H1 (cell line): ENCODE measurements at regions not wholly inside any gene's neighbourhood (a gene's known extent, or its start where the extent isn't known, plus 50 kb on each side); places are given as distances from the start of the nearest gene placed in this dataset.

Experiments used
- CTCF ChIA-PET: fragments of 300-600 bp; sonication (Branson Sonifier 250); formaldehyde crosslinking; loops from one replicate; lab custom pipeline; 2021; ENCODE audit not compliant: partially characterized antibody; lab: Charles Lee
- POLR2A ChIA-PET: fragments of 300-600 bp; sonication (Branson Sonifier 250); formaldehyde crosslinking; loops from one replicate; lab custom pipeline; 2021; ENCODE audit warnings: inconsistent platforms; ENCODE audit not compliant: partially characterized antibody; lab: Charles Lee
- DNase-seq, 2 experiments: peaks; one replicate each; pipeline versions ENCODE4 v3.0.0 to v3.0.0-alpha.2; 2010 to 2022; ENCODE audit warnings: low spot score in 2 of 2, low read depth in 1 of 2, mixed read lengths in 1 of 2
- FAIRE-seq: peaks from 2 replicates; lab custom pipeline; 2011; peaks lifted over from hg19 to GRCh38; lab: Jason Lieb, UNC
- H2AFZ ChIP-seq: 2 replicates; pipeline ENCODE4 v1.8.1; 2012; ENCODE audit warnings: low read length, inconsistent platforms
- H2AK5ac ChIP-seq: 2 replicates; pipeline ENCODE4 v1.6.1; 2013; ENCODE audit warnings: low read depth, low read length
- H2BK120ac ChIP-seq: replicated peaks from 2 replicates; pipeline ENCODE3; 2013; ENCODE audit warnings: low read depth, low read length, inconsistent platforms
- H2BK12ac ChIP-seq: 2 replicates; pipeline ENCODE4 v1.6.1; 2013; ENCODE audit warnings: low read depth, low read length
- H2BK15ac ChIP-seq: 2 replicates; pipeline ENCODE4 v1.6.1; 2013; ENCODE audit warnings: low read length
- H2BK20ac ChIP-seq: 2 replicates; pipeline ENCODE4 v1.6.1; 2013; ENCODE audit warnings: low read length
- H2BK5ac ChIP-seq: 2 replicates; pipeline ENCODE4 v1.6.1; 2013; ENCODE audit warnings: low read depth, low read length
- H3K14ac ChIP-seq: 2 replicates; pipeline ENCODE4 v1.6.1; 2013; ENCODE audit warnings: inconsistent platforms; ENCODE audit not compliant: insufficient read length
- H3K18ac ChIP-seq: 2 replicates; pipeline ENCODE4 v1.6.1; 2013; ENCODE audit warnings: low read length; ENCODE audit errors: extremely low read depth
- H3K23ac ChIP-seq: 2 replicates; pipeline ENCODE4 v1.6.1; 2013; ENCODE audit warnings: inconsistent platforms; ENCODE audit not compliant: insufficient read length
- H3K23me2 ChIP-seq: 2 replicates; pipeline ENCODE4 v1.6.1; 2013; ENCODE audit warnings: low read depth, low read length
- H3K27ac ChIP-seq: 2 replicates; pipeline ENCODE4 v1.6.1; 2011; ENCODE audit warnings: low read depth, low read length, inconsistent platforms
- H3K27me3 ChIP-seq, 4 experiments: replicated peaks in 1 of 4; 1 replicate in 1 of 4; 2 replicates in 3 of 4; pipeline versions ENCODE4 v1.6.1 to v1.8.1; 2011 to 2013; ENCODE audit warnings: low read length in 3 of 4, mild to moderate bottlenecking in 3 of 4, inconsistent platforms in 2 of 4, mixed read lengths in 2 of 4, moderate library complexity in 1 of 4; ENCODE audit not compliant: control insufficient read depth in 3 of 4, insufficient read depth in 3 of 4; ENCODE audit errors: extremely low read depth in 1 of 4
- H3K36me3 ChIP-seq, 4 experiments: 2 replicates each; pipeline versions ENCODE4 v1.6.1 to v1.8.1; 2011 to 2013; ENCODE audit warnings: mild to moderate bottlenecking in 4 of 4, low read length in 3 of 4, moderate library complexity in 2 of 4, control low read depth in 1 of 4, inconsistent platforms in 1 of 4; ENCODE audit not compliant: insufficient read depth in 4 of 4, control insufficient read depth in 2 of 4
- H3K4ac ChIP-seq: replicated peaks from 2 replicates; pipeline ENCODE3; 2013; ENCODE audit warnings: low read length, low read depth, mixed read lengths, inconsistent platforms; ENCODE audit not compliant: insufficient read length
- H3K4me1 ChIP-seq, 4 experiments: replicated peaks in 1 of 4; 1 replicate in 1 of 4; 2 replicates in 3 of 4; pipeline versions ENCODE4 v1.6.1 to v1.8.1; 2011 to 2013; ENCODE audit warnings: low read length in 3 of 4, inconsistent platforms in 2 of 4, mixed read lengths in 1 of 4; ENCODE audit not compliant: insufficient read depth in 4 of 4, control insufficient read depth in 3 of 4
- H3K4me2 ChIP-seq, 2 experiments: 2 replicates each; pipeline versions ENCODE4 v1.6.1 to v1.8.1; 2011 to 2013; ENCODE audit warnings: low read depth in 2 of 2, low read length in 2 of 2, control low read depth in 1 of 2, inconsistent platforms in 1 of 2, mild to moderate bottlenecking in 1 of 2; ENCODE audit not compliant: insufficient read depth in 1 of 2
- H3K4me3 ChIP-seq, 4 experiments: fragments of 200-600, 300-600 bp in 1 of 4; sonication (generic), shearing (Covaris generic), sonication (Bioruptor Twin) in 1 of 4; 2 replicates each; pipeline versions ENCODE4 v1.5.1 to v1.8.1; 2011 to 2016; ENCODE audit warnings: low read length in 4 of 4, low read depth in 3 of 4, control low read depth in 2 of 4, inconsistent platforms in 2 of 4, mild to moderate bottlenecking in 2 of 4, mixed read lengths in 1 of 4, moderate library complexity in 1 of 4; ENCODE audit not compliant: insufficient read depth in 2 of 4; ENCODE audit errors: extremely low read depth in 1 of 4
- H3K56ac ChIP-seq: replicated peaks from 2 replicates; pipeline ENCODE3; 2013; ENCODE audit warnings: low read depth, mild to moderate bottlenecking, mixed read lengths, low read length, inconsistent platforms; ENCODE audit not compliant: insufficient read length
- H3K79me1 ChIP-seq: 2 replicates; pipeline ENCODE4 v1.6.1; 2013; ENCODE audit warnings: low read depth, low read length, control low read depth
- H3K79me2 ChIP-seq, 2 experiments: 2 replicates each; pipeline versions ENCODE4 v1.6.1 to v1.8.1; 2012 to 2013; ENCODE audit warnings: low read length in 2 of 2, mild to moderate bottlenecking in 2 of 2, inconsistent platforms in 1 of 2; ENCODE audit not compliant: insufficient read depth in 2 of 2, control insufficient read depth in 1 of 2
- H3K9ac ChIP-seq, 4 experiments: replicated peaks in 1 of 4; 1 replicate in 1 of 4; 2 replicates in 3 of 4; pipeline versions ENCODE4 v1.6.1 to v1.8.1; 2011 to 2013; ENCODE audit warnings: low read depth in 3 of 4, low read length in 3 of 4, control low read depth in 2 of 4, mild to moderate bottlenecking in 2 of 4, moderate library complexity in 2 of 4, inconsistent platforms in 1 of 4; ENCODE audit errors: extremely low read depth in 1 of 4
- H3K9me3 ChIP-seq, 2 experiments: 2 replicates each; pipeline versions ENCODE4 v1.6.1 to v1.8.1; 2012 to 2013; ENCODE audit warnings: mild to moderate bottlenecking in 2 of 2, moderate library complexity in 2 of 2, control low read depth in 1 of 2, inconsistent platforms in 1 of 2, low read depth in 1 of 2, low read length in 1 of 2, mixed read lengths in 1 of 2; ENCODE audit not compliant: insufficient read depth in 2 of 2
- H4K20me1 ChIP-seq, 2 experiments: replicated peaks in 1 of 2; 2 replicates each; pipeline versions ENCODE3 to v1.8.1; 2011 to 2013; ENCODE audit warnings: inconsistent platforms in 2 of 2, low read length in 2 of 2, mild to moderate bottlenecking in 1 of 2; ENCODE audit not compliant: insufficient read depth in 2 of 2, control insufficient read depth in 1 of 2
- H4K5ac ChIP-seq: 2 replicates; pipeline ENCODE4 v1.6.1; 2013; ENCODE audit warnings: low read length, low read depth, mixed read lengths, inconsistent platforms; ENCODE audit not compliant: insufficient read length
- H4K8ac ChIP-seq: 2 replicates; pipeline ENCODE4 v1.8.0; 2013; ENCODE audit warnings: mild to moderate bottlenecking, moderate library complexity, low read length, inconsistent platforms; ENCODE audit not compliant: insufficient read depth; ENCODE audit errors: extremely low read depth
- H4K91ac ChIP-seq: replicated peaks from 2 replicates; pipeline ENCODE3; 2013; ENCODE audit warnings: low read length, mixed read lengths, inconsistent platforms; ENCODE audit not compliant: insufficient read length
- ATF3 ChIP-seq: IDR thresholded peaks from 2 replicates; pipeline ENCODE4 v1.6.1; 2011; ENCODE audit warnings: low read depth, mild to moderate bottlenecking, low read length; ENCODE audit not compliant: insufficient read depth
- NANOG ChIP-seq: IDR thresholded peaks from 2 replicates; pipeline ENCODE4 v1.6.1; 2011; ENCODE audit warnings: low read length, low read depth, mild to moderate bottlenecking, inconsistent platforms; ENCODE audit not compliant: insufficient read depth, poor library complexity, severe bottlenecking
- PHF8 ChIP-seq: fragments of 200-600 bp; sonication (generic); conservative IDR thresholded peaks from 2 replicates; pipeline ENCODE4 v1.7.1; 2012; ENCODE audit warnings: low read depth, mild to moderate bottlenecking, inconsistent platforms, low read length, moderate library complexity
- RNF2 ChIP-seq: fragments of 200-900, 300-1000 bp; sonication (generic); IDR thresholded peaks from 2 replicates; pipeline ENCODE4 v1.7.1; 2016; ENCODE audit warnings: borderline replicate concordance, low read depth, mild to moderate bottlenecking, antibody characterized with exemption, low read length; ENCODE audit not compliant: poor library complexity, severe bottlenecking; ENCODE audit errors: missing control alignments
- SIN3A ChIP-seq, 2 experiments: IDR thresholded peaks in 1 of 2; conservative IDR thresholded peaks in 1 of 2; 2 replicates each; pipeline ENCODE4 v1.6.1; 2011 to 2012; ENCODE audit warnings: low read length in 2 of 2, improper control_type of control experiment in 1 of 2, low read depth in 1 of 2, mild to moderate bottlenecking in 1 of 2
- WGBS, 2 experiments: shearing (Covaris generic) in 1 of 2; methylation state at CpG; one replicate each; pipeline versions ENCODE4 v1.1.6 to v1.1.7; 2013 to 2015; ENCODE audit warnings: low lambda C conversion rate in 2 of 2, mixed read lengths in 2 of 2, inconsistent platforms in 1 of 2, low coverage in 1 of 2, missing lambda C conversion rate in 1 of 2; ENCODE audit not compliant: insufficient replicate concordance in 2 of 2, insufficient coverage in 1 of 2, insufficient read length in 1 of 2; ENCODE audit errors: extremely low coverage in 1 of 2, missing lambda C conversion rate in 1 of 2; 5-methylcytosine and 5-hydroxymethylcytosine counted together

- Histone ChIP-seq H2BK20ac (no peak overlapping the region), H2BK12ac (no peak overlapping the region), H2AFZ (no peak overlapping the region), H3K23ac (no peak overlapping the region), H2AK5ac (no peak overlapping the region), H2BK120ac (no peak overlapping the region), H3K36me3 (no peaks in the 10 kb centered on the region), H3K14ac (no peak overlapping the region), H3K27ac (no peak overlapping the region), H3K18ac (no peak overlapping the region), H3K4me1 (no peaks in the 10 kb centered on the region), H3K9me3 (no peaks in the 10 kb centered on the region), H3K27me3 (no peaks in the 10 kb centered on the region), H4K20me1 (no peaks in the 10 kb centered on the region), H4K8ac (no peak overlapping the region), H3K9ac (no peak overlapping the region), H3K23me2 (no peaks in the 10 kb centered on the region), H4K5ac (no peak overlapping the region), H3K79me2 (no peaks in the 10 kb centered on the region), H3K79me1 (no peaks in the 10 kb centered on the region), H4K91ac (no peak overlapping the region), H2BK15ac (no peak overlapping the region), H2BK5ac (no peak overlapping the region), H3K4ac (no peak overlapping the region), H3K4me3 (no peak overlapping the region), H3K56ac (no peak overlapping the region), H3K4me2 (no peak overlapping the region)
- ChIA-PET CTCF (no interaction called here), POLR2A (no interaction called here)
- DNase-seq: no peak
- FAIRE-seq: no peak
- no peak for TF ChIP-seq NANOG
- TF ChIP-seq ATF3: no peak
- no peak for TF ChIP-seq SIN3A (conservative IDR thresholded peaks at IDR 0.05 in 1 of 2, IDR thresholded peaks at IDR 0.05 in 1 of 2; ENCODE audit: low read depth in 1 of 2, low read length in 2 of 2)
- no peak for TF ChIP-seq RNF2
- no peak for TF ChIP-seq PHF8
- 95% methylated on average over 1 of the region's 1 CpG; no CpG with 5 or more reads in 1 of the 2 experiments for WGBS, 2 experiments
Observed at GRCh38 chr5:54615381-54615780, 97.8 kb downstream of the SNX18 start.
